ENCODE measurements at regions not wholly inside any gene's neighbourhood (a gene's known extent, or its start where the extent isn't known, plus 50 kb on each side); places are given as distances from the start of the nearest gene placed in this dataset.

GRCh38 chr4:140255467-140255866 is 101.5 kb upstream of the MAML3 start:
- no peak for ATAC-seq
- Histone ChIP-seq H3K4me3 (ENCODE audit: low read depth in 2 of 2, low read length in 2 of 2) (no peak overlapping the region), H3K36me3 (ENCODE audit: control insufficient read depth, insufficient read depth, low read length) (no peaks in the 10 kb centered on the region), H3K9me3 (ENCODE audit: control insufficient read depth, insufficient read depth, low read depth, low read length) (no peaks in the 10 kb centered on the region), H3K27me3 (ENCODE audit: control insufficient read depth, insufficient read depth, low read length) (no peaks in the 10 kb centered on the region), H3K27ac (ENCODE audit: low read length) (no peak overlapping the region; the same call in 1 of the 2 replicates), H3K4me1 (ENCODE audit: control insufficient read depth, insufficient read depth, low read length) (peaks cover 14% of the 10 kb centered on the region)
- ChIA-PET POLR2A (no interaction called here), CTCF (interaction anchor here (0.7 kb wide), 1 partner anchor 354 kb away, joined by 8 read pairs; no protein-coding TSS in a partner anchor)
- intact Hi-C loops (cut with micrococcal nuclease; ENCODE audit: unreplicated experiment): loop anchor here (10.0 kb wide), 1 partner anchor 161 kb away; no protein-coding TSS in a partner anchor
- BruUV-seq (replicated peaks): no TSS peak
- no peak for DNase-seq (ENCODE audit: low read depth, low spot score)
- TF ChIP-seq REST (IDR thresholded peaks at IDR 0.05; ENCODE audit: insufficient read depth in 1 of 2, low read depth in 2 of 2, low read length in 1 of 2) (no peak), TCF7L2 (IDR thresholded peaks at IDR 0.05; ENCODE audit: low read depth, low read length) (no peak), CTCF (IDR thresholded peaks at IDR 0.05) (no peak), SIN3A (IDR thresholded peaks at IDR 0.05; ENCODE audit: borderline replicate concordance, insufficient read depth, low read depth, low read length) (no peak), POLR2AphosphoS5 (IDR thresholded peaks at IDR 0.05; ENCODE audit: low read depth, low read length) (no peak)
- in situ Hi-C loops (cut with HindIII; ENCODE audit: low pct_unique_long_range_greater_than_20kb, low sequenced_read_pairs): no loop called here

GRCh38 chr4:140254651-140255299 is 100.8 kb upstream of the MAML3 start:
- ATAC-seq (no peak), DNase-seq (ENCODE audit: low read depth, low spot score) (no peak)
- TF ChIP-seq REST (IDR thresholded peaks at IDR 0.05; ENCODE audit: insufficient read depth in 1 of 2, low read depth in 2 of 2, low read length in 1 of 2) (no peak), TCF7L2 (IDR thresholded peaks at IDR 0.05; ENCODE audit: low read depth, low read length) (no peak), SIN3A (IDR thresholded peaks at IDR 0.05; ENCODE audit: borderline replicate concordance, insufficient read depth, low read depth, low read length) (no peak), POLR2AphosphoS5 (IDR thresholded peaks at IDR 0.05; ENCODE audit: low read depth, low read length) (no peak), CTCF (IDR thresholded peaks at IDR 0.05) (no peak)
- no peaks in the 10 kb centered on the region for H3K36me3 ChIP-seq (ENCODE audit: control insufficient read depth, insufficient read depth, low read length)
- in situ Hi-C loops (cut with HindIII; ENCODE audit: low pct_unique_long_range_greater_than_20kb, low sequenced_read_pairs) (no loop called here), intact Hi-C loops (cut with micrococcal nuclease; ENCODE audit: unreplicated experiment) (loop anchor here (10.0 kb wide), 1 partner anchor 160 kb away; no protein-coding TSS in a partner anchor)
- ChIA-PET POLR2A (interaction anchor here (0.6 kb wide), 1 partner anchor 210 kb away, joined by 12 read pairs; no protein-coding TSS in a partner anchor), CTCF (interaction anchor here (0.6 to 0.7 kb wide), 4 partner anchors 27 to 355 kb away, joined by 3 to 8 read pairs (median 5); no protein-coding TSS in a partner anchor)
- H3K4me3 ChIP-seq (ENCODE audit: low read depth in 2 of 2, low read length in 2 of 2): no peak overlapping the region
- no peak overlapping the region; the same call in 1 of the 2 replicates for H3K27ac ChIP-seq (ENCODE audit: low read length)
- H3K4me1 ChIP-seq (ENCODE audit: control insufficient read depth, insufficient read depth, low read length): peaks cover 14% of the 10 kb centered on the region
- no TSS peak for BruUV-seq (replicated peaks)
- H3K9me3 ChIP-seq (ENCODE audit: control insufficient read depth, insufficient read depth, low read depth, low read length): no peaks in the 10 kb centered on the region
- H3K27me3 ChIP-seq (ENCODE audit: control insufficient read depth, insufficient read depth, low read length): no peaks in the 10 kb centered on the region
